Right ventricle myocardium inferior (tissue), 1 donor: ENCODE measurements at regions not wholly inside any gene's neighbourhood (a gene's known extent, or its start where the extent isn't known, plus 50 kb on each side); places are given as distances from the start of the nearest gene placed in this dataset.

Experiments used
- ATAC-seq: fragments of 200-7000 bp; cut with Tn5 transposase; one replicate; pipeline ENCODE4 v1.9.1; 2020; ENCODE audit warnings: mild to moderate bottlenecking, moderate library complexity
- DNase-seq: peaks from one replicate; pipeline ENCODE4 v3.0.0; 2021; ENCODE audit errors: missing footprints
- intact Hi-C: fragments of 100-400 bp; cut with DNase I; formaldehyde crosslinking; loops from one replicate; pipeline ENCODE4 v1.11.0; 2022
- donor health status: DM: no; HTN: yes; CAD: no; lungs with severe emphysema.

DNA sequence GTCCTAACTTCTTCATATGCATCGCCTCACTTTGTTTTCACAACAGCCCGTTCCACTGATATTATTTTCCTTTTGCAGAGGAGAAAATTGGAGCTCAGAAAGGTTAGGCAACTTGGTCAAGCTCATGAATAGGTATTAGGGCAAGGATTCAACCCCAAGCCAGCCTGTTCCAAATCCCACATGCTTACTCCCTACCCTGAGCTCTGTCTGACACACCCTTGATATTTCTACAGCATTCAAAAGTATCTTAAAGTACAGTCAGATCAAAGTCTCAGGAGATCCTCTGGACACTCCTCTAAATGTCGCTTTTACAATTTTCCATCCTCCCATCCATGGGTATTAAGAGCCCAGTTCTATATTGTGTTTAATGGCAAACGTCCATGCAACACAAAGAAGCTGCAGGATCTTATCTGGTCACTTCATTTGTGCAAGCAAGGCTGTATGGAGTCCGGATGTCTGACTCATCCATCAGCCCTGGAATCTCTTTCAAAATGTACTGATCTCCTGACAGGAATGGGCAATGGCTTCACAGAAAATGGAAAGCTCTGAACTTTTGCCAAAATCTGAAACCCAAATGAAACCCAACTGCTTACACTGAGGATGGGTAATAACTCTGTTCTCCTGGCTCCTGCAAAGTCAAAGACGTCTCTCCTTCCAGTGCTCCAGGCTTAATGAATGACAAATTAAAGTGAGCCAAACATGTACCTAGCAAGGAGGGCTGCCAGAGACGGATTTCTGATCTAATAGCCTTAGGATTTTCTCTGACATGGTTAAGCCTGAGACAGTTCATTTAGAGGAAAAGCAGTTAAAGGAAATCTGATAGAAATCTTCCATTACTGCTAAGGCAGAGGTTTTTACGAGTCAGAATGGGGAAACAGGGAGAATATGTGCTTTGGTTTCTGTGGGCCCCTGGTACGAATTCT is 230.9 kb upstream of the RORA start:
- intact Hi-C loops: no loop called here
- DNase-seq (no peak), ATAC-seq (no peak)

DNA sequence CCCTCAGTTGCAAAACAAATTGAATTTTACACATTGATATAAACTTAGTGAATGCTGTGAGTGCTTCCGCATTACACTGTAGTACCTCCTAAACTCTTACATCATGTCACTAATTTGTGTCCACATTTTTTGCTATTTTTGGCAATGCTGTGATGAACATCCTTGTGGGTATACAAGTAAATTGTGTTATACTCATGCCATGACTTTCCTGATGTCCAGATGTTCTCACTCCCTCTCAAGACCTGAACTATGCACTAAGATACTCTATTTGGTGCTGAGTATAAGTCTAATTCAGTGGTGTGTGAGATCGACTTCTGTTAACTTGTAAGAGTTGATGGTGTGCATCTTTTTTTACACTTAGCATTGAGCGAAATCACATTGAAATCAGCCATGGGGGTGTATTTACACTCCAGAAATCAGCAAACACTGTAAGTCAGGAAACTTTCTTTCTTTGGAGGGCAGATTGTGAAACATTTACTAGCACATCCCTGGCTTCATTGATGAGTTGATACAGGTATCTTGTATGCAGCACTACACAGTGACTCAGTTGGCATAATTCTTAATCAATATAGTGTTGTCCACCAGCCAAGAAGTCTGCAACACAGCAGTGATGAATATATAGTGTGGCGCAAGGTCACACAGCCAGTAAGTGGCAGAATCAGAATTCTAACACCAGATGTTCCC is 228.1 kb upstream of the RORA start:
- ATAC-seq (no peak), DNase-seq (no peak)
- intact Hi-C loops: no loop called here

- DNase-seq: no peak
- ATAC-seq: no peak
- intact Hi-C loops: no loop called here
These were observed 220.1 kb upstream of the RORA start for GRCh38 chr15:61449186-61449702.

- intact Hi-C loops: no loop called here
- DNase-seq: no peak
- no peak for ATAC-seq
These were observed 218.9 kb upstream of the RORA start for GRCh38 chr15:61447981-61448380.

- ATAC-seq: no peak
- intact Hi-C loops: no loop called here
- DNase-seq: no peak
These were observed 215.5 kb upstream of the RORA start for GRCh38 chr15:61444585-61444984.

DNA sequence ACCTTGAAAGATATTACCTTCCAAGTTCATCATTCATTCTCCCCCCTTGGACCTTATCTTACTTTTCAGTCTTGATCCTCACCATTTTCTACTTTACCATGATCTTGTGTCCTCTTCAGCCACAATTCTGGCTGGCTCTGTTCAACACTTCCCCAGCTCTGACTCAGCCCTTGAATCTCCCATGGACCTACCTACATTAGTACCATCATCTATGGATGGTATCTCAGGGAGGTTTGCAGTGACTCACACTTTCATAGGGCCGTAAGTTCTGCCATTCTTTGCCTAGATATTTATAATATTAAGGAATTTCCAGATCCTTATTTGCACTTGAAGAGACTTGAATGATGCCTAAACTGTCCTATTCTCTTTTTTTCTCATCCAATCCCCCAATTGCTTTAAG is 213.7 kb upstream of the RORA start:
- intact Hi-C loops: no loop called here
- no peak for ATAC-seq
- no peak for DNase-seq

DNA sequence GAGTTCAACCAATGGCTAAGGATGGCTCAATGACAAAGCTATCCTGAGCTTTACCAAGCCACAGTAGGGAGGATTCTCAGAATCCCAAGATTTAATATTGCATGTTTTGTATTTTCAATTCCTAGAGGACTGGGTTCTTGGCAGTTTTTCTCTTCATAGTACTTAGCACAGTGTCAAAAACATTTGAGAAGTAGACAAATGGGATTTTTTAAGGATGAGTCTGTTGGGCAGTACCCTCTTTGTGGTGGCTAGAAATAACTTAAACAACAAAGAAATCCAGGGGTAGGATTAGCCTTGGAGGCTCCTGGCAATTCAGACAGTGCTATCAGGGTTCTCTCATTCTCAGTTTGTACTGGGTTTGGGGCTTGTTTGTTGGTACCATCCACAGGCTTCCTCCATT is 212.8 kb upstream of the RORA start:
- ATAC-seq (no peak), DNase-seq (no peak)
- intact Hi-C loops: no loop called here

GRCh38 chr15:61426466-61426865 is 197.4 kb upstream of the RORA start:
- no peak for ATAC-seq
- DNase-seq: no peak
- intact Hi-C loops: no loop called here

DNA sequence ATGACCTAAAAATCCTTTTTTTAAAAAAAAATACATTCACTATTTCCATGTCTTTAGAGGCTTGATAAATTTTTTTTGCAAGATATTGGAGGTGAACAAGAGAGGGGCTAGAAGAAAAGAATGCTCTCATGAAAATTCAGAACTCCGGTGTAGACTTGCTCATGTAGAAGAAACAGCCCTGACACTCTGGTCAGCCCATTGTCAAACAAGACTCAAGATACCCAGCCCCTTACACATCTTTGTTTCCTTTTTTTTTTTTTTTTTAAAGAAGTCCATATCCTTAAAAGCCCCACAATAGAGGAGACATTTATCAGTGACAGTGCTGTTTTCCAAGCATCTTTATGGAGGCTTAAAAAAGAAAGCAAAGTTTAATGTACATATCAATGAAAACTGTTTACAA is 196.8 kb upstream of the RORA start:
- intact Hi-C loops: no loop called here
- no peak for ATAC-seq
- no peak for DNase-seq

- DNase-seq (no peak), ATAC-seq (no peak)
- intact Hi-C loops: no loop called here
These were observed 193.7 kb upstream of the RORA start for GRCh38 chr15:61422773-61423172.

GRCh38 chr15:61421938-61422337 is 192.8 kb upstream of the RORA start:
- ATAC-seq (no peak), DNase-seq (no peak)
- intact Hi-C loops: no loop called here

- intact Hi-C loops: no loop called here
- ATAC-seq (no peak), DNase-seq (no peak)
These were observed 192.4 kb upstream of the RORA start for GRCh38 chr15:61421470-61421869.

- ATAC-seq: no peak
- DNase-seq: no peak
- intact Hi-C loops: no loop called here
These were observed 191.4 kb upstream of the RORA start for GRCh38 chr15:61420546-61420945.

DNA sequence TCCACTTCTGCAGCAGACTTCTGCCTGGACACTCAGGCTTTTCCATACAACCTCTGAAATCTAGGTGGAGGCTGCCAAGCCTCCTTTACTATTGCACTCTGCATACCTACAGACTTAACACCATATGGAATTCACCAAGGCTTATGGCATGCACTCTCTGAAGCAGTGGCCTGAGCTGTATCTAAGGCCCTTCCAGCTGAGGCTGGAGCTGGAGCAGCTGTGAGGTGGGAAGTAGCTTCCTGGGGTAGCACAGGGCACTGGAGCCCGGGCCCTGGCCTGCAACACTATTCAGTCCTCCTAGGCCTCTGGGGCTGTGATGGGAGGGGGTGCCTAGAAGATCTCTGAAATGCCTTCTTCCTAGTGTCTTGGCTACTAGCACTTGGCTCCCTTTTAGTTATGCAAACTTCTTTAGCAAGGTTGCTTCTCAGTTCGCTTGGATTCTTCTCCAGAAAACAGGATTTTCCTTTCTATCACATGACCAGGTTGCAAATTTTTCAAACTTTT is 186.6 kb upstream of the RORA start:
- intact Hi-C loops: no loop called here
- ATAC-seq (no peak), DNase-seq (no peak)

GRCh38 chr15:61411902-61412510 is 182.9 kb upstream of the RORA start:
- intact Hi-C loops: no loop called here
- ATAC-seq (no peak), DNase-seq (no peak)

- DNase-seq (no peak), ATAC-seq (no peak)
- intact Hi-C loops: no loop called here
These were observed 181.6 kb upstream of the RORA start for GRCh38 chr15:61410662-61411061.

- intact Hi-C loops: no loop called here
- ATAC-seq (no peak), DNase-seq (no peak)
These were observed 175.5 kb upstream of the RORA start for GRCh38 chr15:61404567-61404966.

DNA sequence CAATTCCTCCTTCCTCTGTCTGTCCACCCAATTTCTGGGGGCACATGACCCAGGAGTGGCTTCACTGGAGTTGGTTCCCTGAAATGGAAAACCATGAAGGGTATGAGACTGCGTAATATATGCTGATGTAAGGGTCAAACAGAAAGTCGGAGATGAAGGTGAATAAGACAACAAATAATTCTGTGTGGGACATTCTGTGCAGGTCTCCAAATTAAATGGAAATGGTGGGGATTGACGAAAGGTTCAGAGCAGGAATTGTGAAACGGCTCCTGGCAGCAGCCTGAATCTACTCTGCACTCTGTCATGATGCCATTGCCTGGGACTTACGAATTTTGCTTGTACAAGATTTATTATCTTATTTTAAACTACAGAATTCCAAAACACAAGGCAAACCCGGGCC is 174.8 kb upstream of the RORA start:
- DNase-seq: no peak
- intact Hi-C loops: no loop called here
- ATAC-seq: no peak

DNA sequence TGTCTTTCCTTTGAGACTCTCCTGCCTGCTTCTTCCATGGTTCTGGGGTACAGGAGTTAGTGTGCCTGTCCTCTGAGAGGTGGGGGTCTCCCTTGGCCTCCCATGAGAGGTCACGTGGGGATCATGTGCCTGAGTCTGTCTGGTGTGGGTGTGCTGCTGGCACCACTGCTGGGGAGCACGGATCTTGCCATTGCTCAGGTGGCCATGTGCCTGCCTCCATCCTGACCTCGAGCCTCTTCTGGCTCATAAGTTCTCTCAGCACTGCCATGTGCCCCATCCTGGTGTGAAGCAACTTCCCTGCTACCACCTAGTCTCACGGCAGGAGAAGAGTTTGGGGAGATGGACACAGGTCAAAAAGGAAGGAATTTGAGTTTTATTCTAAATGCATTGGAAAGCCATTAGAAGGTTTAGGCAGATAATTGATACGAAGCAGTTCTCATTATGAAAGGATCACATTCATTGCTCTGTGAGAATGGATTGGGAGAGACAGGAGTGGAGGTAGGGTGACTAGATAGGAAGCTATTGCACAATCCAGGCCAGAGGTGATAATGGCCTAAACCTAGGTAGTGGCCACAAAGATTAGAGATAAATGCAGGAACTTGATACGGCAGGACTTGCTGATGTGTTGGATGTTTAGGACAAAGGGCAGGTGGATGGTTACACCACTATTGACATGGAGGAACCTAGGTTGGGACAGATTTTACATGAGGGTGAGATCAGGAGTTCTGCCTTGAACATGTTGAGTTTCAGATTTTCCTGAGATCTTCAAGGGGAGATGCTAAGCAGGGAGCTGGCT is 173.0 kb upstream of the RORA start:
- intact Hi-C loops: no loop called here
- ATAC-seq: no peak
- DNase-seq: no peak
